Glutamatergic neuron (in vitro differentiated cells): ENCODE measurements at regions not wholly inside any gene's neighbourhood (a gene's known extent, or its start where the extent isn't known, plus 50 kb on each side); places are given as distances from the start of the nearest gene placed in this dataset.

Experiments used
- DNase-seq: peaks from one replicate; pipeline ENCODE4 v3.0.0; 2022
- H3K27ac Mint-ChIP-seq: one replicate; pipeline ENCODE4 v1.8.0; 2020; ENCODE audit warnings: mild to moderate bottlenecking, mixed read lengths, inconsistent platforms; ENCODE audit not compliant: unreplicated experiment
- H3K27me3 Mint-ChIP-seq: one replicate; pipeline ENCODE4 v1.8.0; 2020; ENCODE audit warnings: mild to moderate bottlenecking, moderate library complexity, mixed read lengths, inconsistent platforms; ENCODE audit not compliant: unreplicated experiment
- H3K36me3 Mint-ChIP-seq: one replicate; pipeline ENCODE4 v1.8.0; 2020; ENCODE audit warnings: mild to moderate bottlenecking, mixed read lengths, inconsistent platforms; ENCODE audit not compliant: unreplicated experiment
- H3K4me1 Mint-ChIP-seq: one replicate; pipeline ENCODE4 v1.8.0; 2020; ENCODE audit warnings: mild to moderate bottlenecking, low read depth, mixed read lengths, inconsistent platforms; ENCODE audit not compliant: unreplicated experiment
- H3K4me3 Mint-ChIP-seq: one replicate; pipeline ENCODE4 v1.8.0; 2020; ENCODE audit warnings: mild to moderate bottlenecking, mixed read lengths, inconsistent platforms; ENCODE audit not compliant: unreplicated experiment
- H3K9me3 Mint-ChIP-seq: one replicate; pipeline ENCODE4 v1.8.0; 2020; ENCODE audit warnings: mild to moderate bottlenecking, moderate library complexity, mixed read lengths, inconsistent platforms; ENCODE audit not compliant: unreplicated experiment
- TF ChIP-seq, protein P1 (sequence below): fragments of 200-600 bp; sonication (generic); IDR thresholded peaks from one replicate; pipeline ENCODE4 v1.5.0; 2021; ENCODE audit not compliant: partially characterized antibody, unreplicated experiment

GRCh38 chr15:35630985-35631384 is 85.0 kb upstream of the DPH6 start:
- TF ChIP-seq, protein P1, sequence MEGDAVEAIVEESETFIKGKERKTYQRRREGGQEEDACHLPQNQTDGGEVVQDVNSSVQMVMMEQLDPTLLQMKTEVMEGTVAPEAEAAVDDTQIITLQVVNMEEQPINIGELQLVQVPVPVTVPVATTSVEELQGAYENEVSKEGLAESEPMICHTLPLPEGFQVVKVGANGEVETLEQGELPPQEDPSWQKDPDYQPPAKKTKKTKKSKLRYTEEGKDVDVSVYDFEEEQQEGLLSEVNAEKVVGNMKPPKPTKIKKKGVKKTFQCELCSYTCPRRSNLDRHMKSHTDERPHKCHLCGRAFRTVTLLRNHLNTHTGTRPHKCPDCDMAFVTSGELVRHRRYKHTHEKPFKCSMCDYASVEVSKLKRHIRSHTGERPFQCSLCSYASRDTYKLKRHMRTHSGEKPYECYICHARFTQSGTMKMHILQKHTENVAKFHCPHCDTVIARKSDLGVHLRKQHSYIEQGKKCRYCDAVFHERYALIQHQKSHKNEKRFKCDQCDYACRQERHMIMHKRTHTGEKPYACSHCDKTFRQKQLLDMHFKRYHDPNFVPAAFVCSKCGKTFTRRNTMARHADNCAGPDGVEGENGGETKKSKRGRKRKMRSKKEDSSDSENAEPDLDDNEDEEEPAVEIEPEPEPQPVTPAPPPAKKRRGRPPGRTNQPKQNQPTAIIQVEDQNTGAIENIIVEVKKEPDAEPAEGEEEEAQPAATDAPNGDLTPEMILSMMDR, result no peak
- Mint-ChIP-seq H3K4me1 (peaks cover 10% of the 10 kb centered on the region), H3K4me3 (no peak overlapping the region), H3K27me3 (no peaks in the 10 kb centered on the region), H3K36me3 (no peaks in the 10 kb centered on the region), H3K9me3 (no peaks in the 10 kb centered on the region), H3K27ac (no peak overlapping the region)
- no peak for DNase-seq

DNA sequence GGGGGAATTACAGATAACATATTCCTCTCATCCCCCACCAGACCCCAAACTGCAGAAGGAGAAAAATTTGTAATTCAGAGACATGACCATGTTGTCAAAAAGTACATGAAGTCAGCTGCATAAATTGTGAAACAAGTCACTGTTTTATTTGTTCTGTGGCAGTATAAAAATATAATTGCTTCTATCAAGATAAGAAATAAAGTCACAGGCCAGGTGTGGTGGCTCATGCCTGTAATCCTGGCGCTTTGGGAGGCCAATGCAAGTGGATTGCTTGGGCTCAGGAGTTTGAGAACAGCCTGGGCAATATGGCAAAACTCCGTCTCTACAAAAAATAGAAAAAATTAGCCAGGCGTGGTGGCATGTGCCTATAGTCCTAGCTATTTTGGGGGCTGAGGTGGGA is 87.7 kb upstream of the DPH6 start:
- Mint-ChIP-seq H3K27ac (no peak overlapping the region), H3K4me1 (peaks cover 5% of the 10 kb centered on the region), H3K27me3 (no peaks in the 10 kb centered on the region), H3K4me3 (no peak overlapping the region), H3K36me3 (no peaks in the 10 kb centered on the region), H3K9me3 (no peaks in the 10 kb centered on the region)
- no peak for DNase-seq
- TF ChIP-seq, protein P1, result no peak

GRCh38 chr15:35646790-35647189 is 100.8 kb upstream of the DPH6 start:
- no peaks in the 10 kb centered on the region for H3K9me3 Mint-ChIP-seq
- no peaks in the 10 kb centered on the region for H3K4me1 Mint-ChIP-seq
- DNase-seq, result no peak
- TF ChIP-seq, protein P1, result no peak
- H3K27me3 Mint-ChIP-seq, result no peaks in the 10 kb centered on the region
- H3K36me3 Mint-ChIP-seq, result no peaks in the 10 kb centered on the region
- no peak overlapping the region for H3K27ac Mint-ChIP-seq
- H3K4me3 Mint-ChIP-seq, result no peak overlapping the region

GRCh38 chr15:35647303-35647702 is 101.3 kb upstream of the DPH6 start:
- H3K9me3 Mint-ChIP-seq, result no peaks in the 10 kb centered on the region
- no peaks in the 10 kb centered on the region for H3K36me3 Mint-ChIP-seq
- DNase-seq, result no peak
- no peaks in the 10 kb centered on the region for H3K27me3 Mint-ChIP-seq
- TF ChIP-seq, protein P1, result no peak
- H3K4me1 Mint-ChIP-seq, result no peaks in the 10 kb centered on the region
- H3K4me3 Mint-ChIP-seq, result no peak overlapping the region
- H3K27ac Mint-ChIP-seq, result no peak overlapping the region

DNA sequence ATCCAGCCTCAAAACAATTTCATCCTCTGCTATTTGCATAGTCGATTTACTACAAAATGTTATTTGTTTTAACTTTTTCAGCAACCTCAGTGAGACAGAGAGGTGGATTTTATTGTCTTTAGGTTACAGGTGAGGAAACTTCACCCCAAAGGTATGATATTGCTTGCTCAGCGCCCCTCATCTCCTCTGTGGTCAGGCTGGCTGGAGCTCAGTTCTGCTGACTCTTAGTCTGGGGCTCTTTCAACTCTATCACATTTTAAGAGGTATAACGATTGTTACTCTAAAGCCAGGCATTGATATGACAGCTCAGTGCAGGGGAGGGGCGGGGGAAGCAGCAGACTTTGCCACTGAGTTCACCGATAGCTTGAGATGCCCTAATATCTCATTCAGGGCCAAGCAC is 103.0 kb upstream of the DPH6 start:
- Mint-ChIP-seq H3K36me3 (no peaks in the 10 kb centered on the region), H3K27ac (no peak overlapping the region), H3K27me3 (no peaks in the 10 kb centered on the region), H3K4me1 (no peaks in the 10 kb centered on the region), H3K4me3 (no peak overlapping the region), H3K9me3 (no peaks in the 10 kb centered on the region)
- TF ChIP-seq, protein P1, result no peak
- no peak for DNase-seq
